Mesenchymal stem cell (in vitro differentiated cells and primary cell): ENCODE measurements at regions not wholly inside any gene's neighbourhood (a gene's known extent, or its start where the extent isn't known, plus 50 kb on each side); places are given as distances from the start of the nearest gene placed in this dataset.

Source experiments
- DNase-seq: peaks from one replicate; pipeline ENCODE4 v3.0.0-alpha.2; 2013
- H2AFZ ChIP-seq: one replicate; pipeline ENCODE4 v1.6.1; 2013; ENCODE audit warnings: low read depth, mild to moderate bottlenecking, control low read depth, inconsistent platforms, low read length, moderate library complexity
- H2AK5ac ChIP-seq: 2 replicates; pipeline ENCODE4 v1.6.1; 2013; ENCODE audit warnings: low read length, moderate library complexity, mild to moderate bottlenecking, inconsistent platforms; ENCODE audit not compliant: severe bottlenecking
- H2BK120ac ChIP-seq: one replicate; pipeline ENCODE4 v1.6.1; 2013; ENCODE audit warnings: low read depth, mild to moderate bottlenecking, inconsistent platforms, low read length, moderate library complexity
- H2BK12ac ChIP-seq, 2 experiments: one replicate each; pipeline ENCODE4 v1.6.1; 2013; ENCODE audit warnings: inconsistent platforms in 2 of 2, low read length in 2 of 2, mild to moderate bottlenecking in 2 of 2, moderate library complexity in 2 of 2, control low read depth in 1 of 2
- H2BK15ac ChIP-seq: one replicate; pipeline ENCODE4 v1.6.1; 2013; ENCODE audit warnings: mild to moderate bottlenecking, low read depth, inconsistent platforms; ENCODE audit not compliant: poor library complexity, severe bottlenecking
- H2BK5ac ChIP-seq: 2 replicates; pipeline ENCODE4 v1.6.1; 2013; ENCODE audit warnings: low read depth, mild to moderate bottlenecking, low read length, control low read depth, inconsistent platforms; ENCODE audit not compliant: poor library complexity, severe bottlenecking
- H3K14ac ChIP-seq, 2 experiments: one replicate each; pipeline ENCODE4 v1.6.1; 2013; ENCODE audit warnings: inconsistent platforms in 2 of 2, low read length in 2 of 2, control low read depth in 1 of 2, mild to moderate bottlenecking in 1 of 2, moderate library complexity in 1 of 2
- H3K18ac ChIP-seq, 2 experiments: one replicate each; pipeline ENCODE4 v1.6.1; 2013; ENCODE audit warnings: inconsistent platforms in 2 of 2, low read length in 2 of 2, control low read depth in 1 of 2, low read depth in 1 of 2, mild to moderate bottlenecking in 1 of 2
- H3K23ac ChIP-seq, 2 experiments: one replicate each; pipeline ENCODE4 v1.6.1; 2013; ENCODE audit warnings: inconsistent platforms in 2 of 2, low read length in 2 of 2, mild to moderate bottlenecking in 2 of 2, moderate library complexity in 2 of 2, control low read depth in 1 of 2
- H3K27ac ChIP-seq: 2 replicates; pipeline ENCODE4 v1.5.1; 2013; ENCODE audit warnings: mild to moderate bottlenecking, moderate library complexity, low read length, control low read depth, inconsistent platforms; ENCODE audit not compliant: poor library complexity, severe bottlenecking
- H3K27me3 ChIP-seq, 2 experiments: 2 replicates each; pipeline versions ENCODE4 v1.6.1 to v1.7.0; 2013; ENCODE audit warnings: low read length in 2 of 2, mild to moderate bottlenecking in 2 of 2, moderate library complexity in 2 of 2, control low read depth in 1 of 2, inconsistent platforms in 1 of 2; ENCODE audit not compliant: control insufficient read depth in 1 of 2, insufficient read depth in 1 of 2
- H3K36me3 ChIP-seq, 2 experiments: 2 replicates each; pipeline versions ENCODE4 v1.6.1 to v1.7.0; 2013; ENCODE audit warnings: low read length in 2 of 2, control low read depth in 1 of 2, inconsistent platforms in 1 of 2, low read depth in 1 of 2, mild to moderate bottlenecking in 1 of 2; ENCODE audit not compliant: insufficient read depth in 2 of 2, control insufficient read depth in 1 of 2
- H3K4ac ChIP-seq, 2 experiments: one replicate each; pipeline ENCODE4 v1.6.1; 2013; ENCODE audit warnings: inconsistent platforms in 2 of 2, low read length in 2 of 2, mild to moderate bottlenecking in 2 of 2, moderate library complexity in 2 of 2, control low read depth in 1 of 2, low read depth in 1 of 2
- H3K4me1 ChIP-seq: 2 replicates; pipeline ENCODE4 v1.6.1; 2013; ENCODE audit warnings: low read depth, low read length, control low read depth; ENCODE audit not compliant: control insufficient read depth, insufficient read depth
- H3K4me2 ChIP-seq: 2 replicates; pipeline ENCODE4 v1.6.1; 2013; ENCODE audit warnings: low read length, mild to moderate bottlenecking, inconsistent platforms; ENCODE audit not compliant: poor library complexity, severe bottlenecking
- H3K4me3 ChIP-seq, 2 experiments: 2 replicates each; pipeline versions ENCODE4 v1.5.1 to v1.7.0; 2013; ENCODE audit warnings: low read length in 2 of 2, mild to moderate bottlenecking in 2 of 2, control low read depth in 1 of 2, low read depth in 1 of 2; ENCODE audit not compliant: insufficient read depth in 1 of 2
- H3K79me1 ChIP-seq: replicated peaks from 2 replicates; pipeline ENCODE4 v1.6.1; 2013; ENCODE audit warnings: mild to moderate bottlenecking, control low read depth, low read length, inconsistent platforms; ENCODE audit not compliant: poor library complexity, severe bottlenecking
- H3K9ac ChIP-seq: 2 replicates; pipeline ENCODE4 v1.7.0; 2013; ENCODE audit warnings: mild to moderate bottlenecking, low read length, moderate library complexity
- H3K9me3 ChIP-seq: 2 replicates; pipeline ENCODE4 v1.7.0; 2013; ENCODE audit warnings: mild to moderate bottlenecking, low read length; ENCODE audit not compliant: control insufficient read depth
- H4K8ac ChIP-seq: one replicate; pipeline ENCODE4 v1.6.1; 2013; ENCODE audit warnings: inconsistent platforms, mild to moderate bottlenecking, low read length, moderate library complexity
- H4K91ac ChIP-seq: one replicate; pipeline ENCODE4 v1.6.1; 2013; ENCODE audit warnings: mild to moderate bottlenecking, low read length, inconsistent platforms
- WGBS: methylation state at CpG from one replicate; pipeline ENCODE4 v1.1.7; 2013; ENCODE audit warnings: mixed read lengths; 5-methylcytosine and 5-hydroxymethylcytosine counted together

DNA sequence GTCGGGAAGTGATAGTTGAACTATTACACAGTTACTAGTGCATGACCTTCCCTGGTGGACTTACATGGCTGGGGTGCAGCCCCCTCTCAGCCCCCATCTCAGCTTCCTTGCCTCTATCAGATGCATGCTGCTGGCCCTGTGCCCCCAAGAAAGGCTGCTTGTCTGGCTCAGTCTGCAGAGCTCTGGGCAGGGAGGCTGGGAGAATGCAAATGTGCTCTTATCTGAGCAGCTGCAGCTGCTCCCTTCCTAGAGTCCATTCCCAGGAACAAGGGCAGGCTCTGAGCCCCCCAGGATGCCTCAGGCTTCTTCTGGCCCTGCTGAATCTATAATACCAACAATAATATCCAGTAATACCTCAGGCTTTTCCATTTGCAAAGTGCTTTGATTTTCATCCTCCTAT is 218.1 kb upstream of the SRRM4 start:
- DNase-seq, result no peak
- Histone ChIP-seq H2BK120ac (no peak overlapping the region), H2AFZ (no peak overlapping the region), H3K23ac (no peak overlapping the region), H4K8ac (no peak overlapping the region), H3K18ac (no peak overlapping the region), H3K27me3 (no peaks in the 10 kb centered on the region), H3K14ac (no peak overlapping the region), H3K4me3 (no peak overlapping the region), H3K4me1 (no peaks in the 10 kb centered on the region), H3K4ac (no peak overlapping the region), H2AK5ac (no peak overlapping the region), H2BK12ac (no peak overlapping the region), H3K9ac (no peak overlapping the region), H3K9me3 (peaks cover 7% of the 10 kb centered on the region), H4K91ac (no peak overlapping the region), H2BK15ac (no peak overlapping the region), H3K27ac (no peak overlapping the region), H3K79me1 (no peaks in the 10 kb centered on the region), H2BK5ac (no peak overlapping the region), H3K36me3 (no peaks in the 10 kb centered on the region), H3K4me2 (no peak overlapping the region)
- WGBS, result 83% methylated on average over 1 of the region's 1 CpG

DNA sequence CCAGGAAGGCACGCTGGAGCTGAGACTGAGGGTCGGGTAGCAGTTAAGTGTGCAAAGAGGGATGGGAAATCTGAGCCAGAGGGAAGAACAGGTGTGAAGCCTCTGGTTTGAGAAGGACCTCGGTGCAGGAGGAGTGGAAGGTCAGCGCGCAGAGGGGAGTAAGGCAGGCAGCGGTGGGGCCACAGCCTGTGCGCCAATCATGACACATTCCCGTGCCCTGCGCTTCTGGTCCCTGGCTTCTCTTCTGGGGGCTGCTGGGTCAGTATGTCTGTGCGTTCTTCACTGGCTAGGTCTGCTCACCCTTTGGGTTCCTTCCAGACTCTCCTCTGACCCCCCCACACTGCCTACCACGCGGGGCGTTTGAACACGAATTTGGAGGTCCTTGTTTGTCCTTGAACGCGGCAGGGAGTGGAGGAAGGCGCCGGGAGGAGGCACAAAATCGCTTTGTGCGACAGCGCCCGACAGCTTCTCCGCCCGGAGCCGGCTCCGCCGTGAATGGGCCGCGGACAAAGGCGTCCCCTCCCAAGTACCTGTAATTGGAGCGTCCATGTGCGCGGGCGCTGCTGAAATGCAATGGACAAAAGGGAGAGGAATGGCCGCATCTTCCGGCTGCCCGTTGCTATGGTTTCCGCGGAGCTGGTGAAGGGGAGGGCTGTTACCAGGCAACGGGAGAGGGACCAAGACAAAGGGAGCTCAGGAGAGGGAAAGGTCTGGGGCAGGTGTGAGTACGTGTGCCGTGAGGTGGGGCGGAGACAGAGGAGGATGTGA is 207.2 kb upstream of the SRRM4 start:
- Histone ChIP-seq H3K23ac (no peak overlapping the region), H3K79me1 (no peaks in the 10 kb centered on the region), H3K4me1 (no peaks in the 10 kb centered on the region), H3K9ac (no peak overlapping the region), H4K8ac (no peak overlapping the region), H2BK5ac (no peak overlapping the region), H2BK15ac (no peak overlapping the region), H2AK5ac (no peak overlapping the region), H3K36me3 (no peaks in the 10 kb centered on the region), H3K27me3 (peaks cover 0 to 2% of the 10 kb centered on the region in 2 experiments), H3K4ac (no peak overlapping the region), H3K4me3 (no peak overlapping the region), H3K18ac (no peak overlapping the region), H4K91ac (no peak overlapping the region), H3K27ac (no peak overlapping the region), H2BK12ac (no peak overlapping the region), H3K9me3 (no peaks in the 10 kb centered on the region), H3K4me2 (no peak overlapping the region), H2AFZ (no peak overlapping the region), H2BK120ac (no peak overlapping the region), H3K14ac (no peak overlapping the region)
- 11% methylated on average over 43 of the region's 43 CpGs for WGBS
- DNase-seq, result no peak

- Histone ChIP-seq H3K4me2 (no peak overlapping the region), H3K9me3 (no peaks in the 10 kb centered on the region), H2BK120ac (no peak overlapping the region), H4K8ac (no peak overlapping the region), H3K36me3 (no peaks in the 10 kb centered on the region), H3K4me3 (no peak overlapping the region), H2AK5ac (no peak overlapping the region), H4K91ac (no peak overlapping the region), H3K14ac (no peak overlapping the region), H3K27ac (no peak overlapping the region), H2BK5ac (no peak overlapping the region), H3K18ac (no peak overlapping the region), H2BK12ac (no peak overlapping the region), H3K27me3 (peaks cover 0 to 2% of the 10 kb centered on the region in 2 experiments), H2BK15ac (no peak overlapping the region), H3K4me1 (no peaks in the 10 kb centered on the region), H3K23ac (no peak overlapping the region), H2AFZ (no peak overlapping the region), H3K4ac (no peak overlapping the region), H3K9ac (no peak overlapping the region), H3K79me1 (no peaks in the 10 kb centered on the region)
- WGBS, result 87% methylated on average over 3 of the region's 3 CpGs
- no peak for DNase-seq
These were observed 203.8 kb upstream of the SRRM4 start for GRCh38 chr12:118777504-118777903.

DNA sequence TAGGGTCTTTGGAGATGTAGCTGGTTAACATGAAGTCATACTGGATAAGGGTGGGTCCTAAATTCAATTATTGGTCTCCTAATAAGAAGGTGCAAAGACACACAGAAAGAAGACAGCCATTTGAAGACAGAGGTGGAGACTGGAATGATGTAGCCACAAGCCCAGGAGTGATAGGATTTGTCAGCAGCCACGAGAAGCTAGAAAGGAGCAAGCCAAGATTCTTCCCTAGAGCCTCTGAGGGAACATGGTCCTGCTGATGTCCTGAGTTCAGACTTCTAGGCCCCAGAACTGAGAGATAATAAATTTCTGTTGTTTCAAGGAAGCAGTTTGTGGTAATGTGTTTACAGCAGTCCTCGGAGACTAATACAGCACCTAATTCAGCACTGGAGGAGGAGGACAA is 203.3 kb upstream of the SRRM4 start:
- H3K4ac ChIP-seq, result no peak overlapping the region
- H3K4me1 ChIP-seq, result no peaks in the 10 kb centered on the region
- 66% methylated on average over 2 of the region's 2 CpGs for WGBS
- no peak overlapping the region for H2BK15ac ChIP-seq
- H3K4me3 ChIP-seq, result no peak overlapping the region
- no peak overlapping the region for H2BK12ac ChIP-seq
- no peak overlapping the region for H2BK120ac ChIP-seq
- no peak overlapping the region for H2AFZ ChIP-seq
- no peak overlapping the region for H4K91ac ChIP-seq
- H4K8ac ChIP-seq, result no peak overlapping the region
- no peak overlapping the region for H3K23ac ChIP-seq
- H3K9me3 ChIP-seq, result no peaks in the 10 kb centered on the region
- no peak overlapping the region for H2AK5ac ChIP-seq
- no peak overlapping the region for H3K14ac ChIP-seq
- H3K79me1 ChIP-seq, result no peaks in the 10 kb centered on the region
- no peak overlapping the region for H2BK5ac ChIP-seq
- H3K27me3 ChIP-seq, result peaks cover 0 to 2% of the 10 kb centered on the region in 2 experiments
- H3K4me2 ChIP-seq, result no peak overlapping the region
- H3K18ac ChIP-seq, result no peak overlapping the region
- H3K36me3 ChIP-seq, result no peaks in the 10 kb centered on the region
- no peak for DNase-seq
- H3K27ac ChIP-seq, result no peak overlapping the region
- H3K9ac ChIP-seq, result no peak overlapping the region
